Activated CD4-positive, CD25-positive, alpha-beta regulatory T cell treated with anti-CD3 and anti-CD28 coated beads, Interleukin-2, amount 50 U/mL, for 24 hours (primary cell): ENCODE measurements at regions not wholly inside any gene's neighbourhood (a gene's known extent, or its start where the extent isn't known, plus 50 kb on each side); places are given as distances from the start of the nearest gene placed in this dataset.
"Not testable (repeated sequence)": the region's sequence is repeated elsewhere in the genome, so short reads cannot be mapped to it uniquely, and the experiment has no call there.

Source experiments
- ATAC-seq, 2 donors: fragments of 150-1000 bp; cut with Tn5 transposase; one replicate each; pipeline ENCODE4 v1.10.0; 2021; ENCODE audit warnings: mild to moderate bottlenecking in 1 of 2, moderate library complexity in 1 of 2

- no peak for ATAC-seq
These were observed 71.9 kb downstream of the DYNAP start for GRCh38 chr18:54662986-54663385.

GRCh38 chr18:54669701-54670100, 78.7 kb downstream of the DYNAP start:
- not testable (repeated sequence) for ATAC-seq

- no peak for ATAC-seq
These were observed 80.3 kb downstream of the DYNAP start for GRCh38 chr18:54671291-54671881.

GRCh38 chr18:54672109-54672508, 81.1 kb downstream of the DYNAP start:
- no peak for ATAC-seq

GRCh38 chr18:54672846-54673475, 81.9 kb downstream of the DYNAP start:
- ATAC-seq = no peak

- no peak for ATAC-seq
These were observed 82.9 kb downstream of the DYNAP start for GRCh38 chr18:54673936-54674335.

GRCh38 chr18:54675076-54675475, 84.0 kb downstream of the DYNAP start:
- no peak for ATAC-seq

GRCh38 chr18:54679318-54680149, 88.5 kb downstream of the DYNAP start:
- ATAC-seq = no peak

- no peak for ATAC-seq
These were observed 93.7 kb downstream of the DYNAP start for GRCh38 chr18:54684784-54685183.

GRCh38 chr18:54689319-54689718, 98.3 kb downstream of the DYNAP start:
- no peak for ATAC-seq

- no peak for ATAC-seq
These were observed 99.2 kb downstream of the DYNAP start for GRCh38 chr18:54690198-54690597.

- ATAC-seq = no peak
These were observed 101.4 kb downstream of the DYNAP start for GRCh38 chr18:54692463-54692862.

- ATAC-seq = no peak
These were observed 105.7 kb downstream of the DYNAP start for GRCh38 chr18:54696616-54697293.

GRCh38 chr18:54700580-54700979, 109.5 kb downstream of the DYNAP start:
- ATAC-seq = no peak

GRCh38 chr18:54702686-54703085, 111.6 kb downstream of the DYNAP start:
- ATAC-seq = no peak

GRCh38 chr18:54710074-54710899, 118.0 kb upstream of the RAB27B start:
- no peak for ATAC-seq

GRCh38 chr18:54710900-54711281, 117.4 kb upstream of the RAB27B start:
- no peak for ATAC-seq

- ATAC-seq = peak in 1 of 2 donors; percentile 17
These were observed 116.0 kb upstream of the RAB27B start for GRCh38 chr18:54712306-54712705.

- no peak for ATAC-seq
These were observed 115.5 kb upstream of the RAB27B start for GRCh38 chr18:54712758-54713157.

- ATAC-seq = no peak
These were observed 114.9 kb upstream of the RAB27B start for GRCh38 chr18:54713386-54713785.

GRCh38 chr18:54714851-54715250, 113.4 kb upstream of the RAB27B start:
- ATAC-seq = no peak

GRCh38 chr18:54716586-54716985, 111.7 kb upstream of the RAB27B start:
- no peak for ATAC-seq
